ENCODE measurements at regions not wholly inside any gene's neighbourhood (a gene's known extent, or its start where the extent isn't known, plus 50 kb on each side); places are given as distances from the start of the nearest gene placed in this dataset.

DNA sequence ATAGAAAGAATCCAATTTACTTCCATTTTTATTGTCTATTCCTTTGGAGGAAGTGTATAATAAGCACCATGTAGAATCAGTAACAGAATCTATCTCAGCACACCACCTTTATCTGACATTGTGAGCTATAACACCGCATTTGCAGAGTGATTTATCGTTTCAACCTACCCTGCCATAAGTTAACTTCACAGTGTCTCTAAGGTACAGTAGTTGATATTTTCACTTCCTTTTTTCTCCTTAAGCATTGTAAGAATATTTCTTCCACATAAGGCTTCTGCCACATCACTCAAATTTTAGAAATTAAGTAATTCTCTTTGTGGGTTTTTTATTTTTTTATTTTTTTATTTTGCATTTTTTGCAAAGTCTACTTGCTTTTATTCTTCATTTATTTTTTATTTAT lies 107.1 kb downstream of the TMX3 start:
- DNase-seq (ENCODE audit: low read depth in 1 of 2, low spot score in 2 of 2): no peak
- Histone ChIP-seq H3K23ac (ENCODE audit: insufficient read length) (no peak overlapping the region), H2BK12ac (ENCODE audit: low read depth, low read length) (no peak overlapping the region), H4K20me1 (replicated peaks in 1 of 2; ENCODE audit: control insufficient read depth in 1 of 2, insufficient read depth in 2 of 2, low read length in 2 of 2) (no peaks in the 10 kb centered on the region), H3K79me2 (ENCODE audit: control insufficient read depth in 1 of 2, insufficient read depth in 2 of 2, low read length in 2 of 2) (no peaks in the 10 kb centered on the region), H2AFZ (ENCODE audit: low read length) (no peak overlapping the region), H3K23me2 (ENCODE audit: low read depth, low read length) (no peaks in the 10 kb centered on the region), H3K4me1 (replicated peaks in 1 of 4; ENCODE audit: control insufficient read depth in 3 of 4, insufficient read depth in 4 of 4, low read length in 3 of 4) (no peaks in the 10 kb centered on the region), H2BK15ac (ENCODE audit: low read length) (no peak overlapping the region), H3K18ac (ENCODE audit: extremely low read depth, low read length) (no peak overlapping the region), H2BK120ac (replicated peaks; ENCODE audit: low read depth, low read length) (no peak overlapping the region), H4K91ac (replicated peaks; ENCODE audit: insufficient read length, low read length) (no peak overlapping the region), H3K79me1 (ENCODE audit: low read depth, low read length) (no peaks in the 10 kb centered on the region), H3K4me3 (ENCODE audit: extremely low read depth in 1 of 4, insufficient read depth in 2 of 4, low read depth in 3 of 4, low read length in 4 of 4) (no peak overlapping the region), H3K4me2 (ENCODE audit: insufficient read depth in 1 of 2, low read depth in 2 of 2, low read length in 2 of 2) (no peak overlapping the region), H3K27me3 (replicated peaks in 1 of 4; ENCODE audit: control insufficient read depth in 3 of 4, extremely low read depth in 1 of 4, insufficient read depth in 3 of 4, low read length in 3 of 4) (no peaks in the 10 kb centered on the region), H3K56ac (replicated peaks; ENCODE audit: insufficient read length, low read depth, low read length) (no peak overlapping the region), H2AK5ac (ENCODE audit: low read depth, low read length) (no peak overlapping the region), H3K4ac (replicated peaks; ENCODE audit: insufficient read length, low read depth, low read length) (no peak overlapping the region), H3K27ac (ENCODE audit: low read depth, low read length) (no peak overlapping the region), H3K14ac (ENCODE audit: insufficient read length) (no peak overlapping the region), H4K8ac (ENCODE audit: extremely low read depth, insufficient read depth, low read length) (no peak overlapping the region), H4K5ac (ENCODE audit: insufficient read length, low read depth, low read length) (no peak overlapping the region), H3K36me3 (ENCODE audit: control insufficient read depth in 2 of 4, insufficient read depth in 4 of 4, low read length in 3 of 4) (no peaks in the 10 kb centered on the region), H3K9ac (replicated peaks in 1 of 4; ENCODE audit: extremely low read depth in 1 of 4, low read depth in 3 of 4, low read length in 3 of 4) (no peak overlapping the region), H2BK20ac (ENCODE audit: low read length) (no peak overlapping the region), H2BK5ac (ENCODE audit: low read depth, low read length) (no peak overlapping the region), H3K9me3 (ENCODE audit: insufficient read depth in 2 of 2, low read depth in 1 of 2, low read length in 1 of 2) (no peaks in the 10 kb centered on the region)
- WGBS, 2 experiments (ENCODE audit: extremely low coverage in 1 of 2, insufficient coverage in 1 of 2, insufficient read length in 1 of 2, insufficient replicate concordance in 2 of 2, low coverage in 1 of 2, low lambda C conversion rate in 2 of 2, missing lambda C conversion rate in 1 of 2): 94% methylated on average over 2 of the region's 2 CpGs; no CpG with 5 or more reads in 1 of the 2 experiments
- POLR2A ChIA-PET (ENCODE audit: partially characterized antibody): no interaction called here
- FAIRE-seq: no peak
- CTCF ChIA-PET (ENCODE audit: partially characterized antibody): no interaction called here
- no peak for TF ChIP-seq RXRA (IDR thresholded peaks at IDR 0.05; ENCODE audit: insufficient read depth, low read depth, low read length)
- no peak for TF ChIP-seq ASH2L (IDR thresholded peaks at IDR 0.05; ENCODE audit: low read length)
- TF ChIP-seq FOSL1 (IDR thresholded peaks at IDR 0.05; ENCODE audit: insufficient read depth, low read depth, low read length): no peak
- no peak for TF ChIP-seq KDM1A (IDR thresholded peaks at IDR 0.05; ENCODE audit: borderline replicate concordance, low read length)
- TF ChIP-seq SAP30 (IDR thresholded peaks at IDR 0.05; ENCODE audit: insufficient read depth, insufficient replicate concordance, low read length): no peak
- no peak for TF ChIP-seq E2F6 (IDR thresholded peaks at IDR 0.05)
- no peak for TF ChIP-seq EP300 (IDR thresholded peaks at IDR 0.05; ENCODE audit: borderline replicate concordance in 1 of 2, low read depth in 2 of 2, low read length in 2 of 2)
- TF ChIP-seq SUZ12 (IDR thresholded peaks at IDR 0.05; ENCODE audit: low read length): no peak
- no peak for TF ChIP-seq GTF2F1 (IDR thresholded peaks at IDR 0.05; ENCODE audit: borderline replicate concordance, low read depth, low read length)
- TF ChIP-seq TAF7 (optimal IDR thresholded peaks at IDR 0.05; ENCODE audit: borderline replicate concordance, low read depth, low read length): no peak
- TF ChIP-seq BRCA1 (IDR thresholded peaks at IDR 0.05; ENCODE audit: low read depth, low read length): no peak
- no peak for TF ChIP-seq EGR1 (IDR thresholded peaks at IDR 0.05; ENCODE audit: borderline replicate concordance, low read depth, low read length)
- no peak for TF ChIP-seq ATF3 (IDR thresholded peaks at IDR 0.05; ENCODE audit: insufficient read depth, low read depth, low read length)
- no peak for TF ChIP-seq JUN (IDR thresholded peaks at IDR 0.05; ENCODE audit: low read depth, low read length)
